Loucy (cell line): ENCODE measurements at regions not wholly inside any gene's neighbourhood (a gene's known extent, or its start where the extent isn't known, plus 50 kb on each side); places are given as distances from the start of the nearest gene placed in this dataset.

Experiments
- H2AFZ ChIP-seq: fragments of 200-600 bp; sonication (generic); 2 replicates; pipeline ENCODE4 v1.6.0; 2016; ENCODE audit warnings: antibody characterized with exemption, mild to moderate bottlenecking, low read length, moderate library complexity
- H3F3A ChIP-seq: fragments of 200-600 bp; 2 replicates; pipeline ENCODE4 v1.6.0; 2016; ENCODE audit warnings: antibody characterized with exemption, low read depth, mild to moderate bottlenecking
- H3K27me3 ChIP-seq: fragments of 200-600 bp; sonication (generic); 2 replicates; pipeline ENCODE4 v1.6.1; 2014; ENCODE audit warnings: low read length, mild to moderate bottlenecking; ENCODE audit not compliant: insufficient read depth, poor library complexity, severe bottlenecking
- H3K36me3 ChIP-seq: fragments of 200-600 bp; sonication (generic); 2 replicates; pipeline ENCODE4 v1.6.1; 2016; ENCODE audit warnings: low read length; ENCODE audit not compliant: insufficient read depth
- H3K4me1 ChIP-seq: fragments of 200-600 bp; sonication (generic); 2 replicates; pipeline ENCODE4 v1.5.1; 2014; ENCODE audit warnings: low read length, mild to moderate bottlenecking; ENCODE audit not compliant: insufficient read depth, poor library complexity, severe bottlenecking
- H3K4me2 ChIP-seq: fragments of 200-600 bp; sonication (generic); 2 replicates; pipeline ENCODE4 v1.6.0; 2014; ENCODE audit warnings: antibody characterized with exemption, low read length, low read depth, mild to moderate bottlenecking; ENCODE audit not compliant: poor library complexity, severe bottlenecking
- H3K4me3 ChIP-seq: fragments of 200-600 bp; sonication (generic); 2 replicates; pipeline ENCODE4 v1.5.1; 2014; ENCODE audit warnings: low read length, mild to moderate bottlenecking, mixed read lengths; ENCODE audit not compliant: poor library complexity, severe bottlenecking
- H3K79me2 ChIP-seq: fragments of 200-600 bp; sonication (generic); 2 replicates; pipeline ENCODE4 v1.6.1; 2014; ENCODE audit warnings: low read length; ENCODE audit not compliant: insufficient read depth
- H3K9ac ChIP-seq: fragments of 200-600 bp; sonication (generic); 2 replicates; pipeline ENCODE4 v1.6.0; 2014; ENCODE audit warnings: mild to moderate bottlenecking, low read depth, low read length, moderate library complexity; ENCODE audit not compliant: poor library complexity, severe bottlenecking
- H3K9me2 ChIP-seq: fragments of 200-600 bp; sonication (generic); replicated peaks from 2 replicates; pipeline ENCODE4 v1.6.1; 2016; ENCODE audit warnings: low read depth, low read length, mixed read lengths
- H3K9me3 ChIP-seq: fragments of 200-600 bp; sonication (generic); 2 replicates; pipeline ENCODE4 v1.6.1; 2014; ENCODE audit warnings: mild to moderate bottlenecking, antibody characterized with exemption, low read length, low read depth; ENCODE audit not compliant: insufficient read depth
- H4K20me1 ChIP-seq: fragments of 200-600 bp; sonication (generic); 2 replicates; pipeline ENCODE4 v1.6.0; 2014; ENCODE audit warnings: antibody characterized with exemption, low read length, mild to moderate bottlenecking; ENCODE audit not compliant: insufficient read depth, poor library complexity, severe bottlenecking
- CTCF ChIP-seq: fragments of 200-600 bp; sonication (generic); conservative IDR thresholded peaks from 2 replicates; pipeline ENCODE4 v1.5.1; 2014; ENCODE audit warnings: mild to moderate bottlenecking, antibody characterized with exemption, low read length
- EZH2phosphoT487 ChIP-seq: fragments of 200-600 bp; IDR thresholded peaks from 2 replicates; pipeline ENCODE4 v1.6.1; 2018; ENCODE audit warnings: antibody characterized with exemption, mild to moderate bottlenecking, moderate library complexity, borderline replicate concordance

GRCh38 chr4:108371282-108371681 lies 202.6 kb upstream of the LEF1 start:
- H3K27me3 ChIP-seq = no peaks in the 10 kb centered on the region
- H3K9ac ChIP-seq = peak overlapping the region; percentile 35
- H3K79me2 ChIP-seq = no peaks in the 10 kb centered on the region
- H3K4me2 ChIP-seq = no peak overlapping the region
- H3K9me2 ChIP-seq = no peaks in the 10 kb centered on the region
- TF ChIP-seq EZH2phosphoT487 (no peak), CTCF (no peak)
- no peaks in the 10 kb centered on the region for H3K9me3 ChIP-seq
- H3K4me3 ChIP-seq = no peak overlapping the region
- H2AFZ ChIP-seq = no peak overlapping the region
- no peaks in the 10 kb centered on the region for H3K36me3 ChIP-seq
- no peaks in the 10 kb centered on the region for H4K20me1 ChIP-seq
- peaks cover 66% of the 10 kb centered on the region for H3K4me1 ChIP-seq
- H3F3A ChIP-seq = no peaks in the 10 kb centered on the region

GRCh38 chr4:108370291-108371141 lies 201.8 kb upstream of the LEF1 start:
- Histone ChIP-seq H3K4me1 (peaks cover 65% of the 10 kb centered on the region), H3K9me2 (no peaks in the 10 kb centered on the region), H3K4me3 (no peak overlapping the region), H3K9me3 (no peaks in the 10 kb centered on the region), H3K36me3 (no peaks in the 10 kb centered on the region), H4K20me1 (no peaks in the 10 kb centered on the region), H3K27me3 (no peaks in the 10 kb centered on the region), H3K4me2 (no peak overlapping the region), H3K79me2 (no peaks in the 10 kb centered on the region), H3K9ac (peak overlapping the region; percentile 13), H2AFZ (no peak overlapping the region), H3F3A (no peaks in the 10 kb centered on the region)
- TF ChIP-seq CTCF = no peak
- TF ChIP-seq EZH2phosphoT487 = no peak

GRCh38 chr4:108369035-108369655 lies 200.4 kb upstream of the LEF1 start:
- Histone ChIP-seq H3K27me3 (no peaks in the 10 kb centered on the region), H2AFZ (no peak overlapping the region), H4K20me1 (no peaks in the 10 kb centered on the region), H3K9ac (no peak overlapping the region), H3F3A (no peaks in the 10 kb centered on the region), H3K4me1 (peaks cover 55% of the 10 kb centered on the region), H3K4me2 (no peak overlapping the region), H3K9me2 (no peaks in the 10 kb centered on the region), H3K4me3 (no peak overlapping the region), H3K36me3 (no peaks in the 10 kb centered on the region), H3K9me3 (no peaks in the 10 kb centered on the region), H3K79me2 (no peaks in the 10 kb centered on the region)
- no peak for TF ChIP-seq CTCF
- no peak for TF ChIP-seq EZH2phosphoT487
